Coronary artery (tissue), 2 donors: ENCODE measurements at regions not wholly inside any gene's neighbourhood (a gene's known extent, or its start where the extent isn't known, plus 50 kb on each side); places are given as distances from the start of the nearest gene placed in this dataset.

ENCODE experiments used
- DNase-seq: peaks from one replicate; pipeline ENCODE4 v3.0.0-alpha.2; 2017; ENCODE audit warnings: low spot score
- H3K27ac ChIP-seq, 2 donors: fragments of 200-600 bp; sonication (generic); one replicate each; pipeline ENCODE4 v1.5.1; 2016 to 2019
- H3K4me3 ChIP-seq: fragments of 200-600 bp; sonication (generic); 2 replicates; pipeline ENCODE4 v1.5.1; 2016; ENCODE audit warnings: mild to moderate bottlenecking, moderate library complexity
- CTCF ChIP-seq: fragments of 200-600 bp; sonication (generic); IDR thresholded peaks from one replicate; pipeline ENCODE4 v1.5.1; 2019; ENCODE audit warnings: antibody characterized with exemption

GRCh38 chr3:31182661-31183060 is 288.2 kb upstream of the GADL1 start:
- Histone ChIP-seq H3K27ac (no peak overlapping the region), H3K4me3 (no peak overlapping the region)
- TF ChIP-seq CTCF: no peak
- DNase-seq: no peak

- DNase-seq: no peak
- no peak overlapping the region for H3K4me3 ChIP-seq
- peak overlapping the region; percentile 49 to 59 for H3K27ac ChIP-seq
- TF ChIP-seq CTCF: no peak
These were observed 290.0 kb upstream of the GADL1 start for GRCh38 chr3:31184261-31185061.

DNA sequence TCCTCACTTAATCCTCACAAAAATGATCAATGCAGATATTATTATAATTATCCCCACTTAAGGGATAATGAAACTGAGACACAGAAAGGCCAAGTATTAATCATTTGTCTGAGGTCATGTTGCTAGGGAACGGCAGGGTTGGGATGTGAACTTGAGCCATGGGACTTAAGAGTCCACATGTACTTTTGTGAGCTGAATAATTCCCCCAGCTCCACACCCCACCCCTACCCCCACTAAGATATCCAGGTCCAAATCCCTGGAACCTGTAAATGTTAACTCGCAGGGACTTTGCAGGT is 290.5 kb upstream of the GADL1 start:
- TF ChIP-seq CTCF: no peak
- Histone ChIP-seq H3K4me3 (no peak overlapping the region), H3K27ac (peak overlapping the region; percentile 49 to 59)
- no peak for DNase-seq

DNA sequence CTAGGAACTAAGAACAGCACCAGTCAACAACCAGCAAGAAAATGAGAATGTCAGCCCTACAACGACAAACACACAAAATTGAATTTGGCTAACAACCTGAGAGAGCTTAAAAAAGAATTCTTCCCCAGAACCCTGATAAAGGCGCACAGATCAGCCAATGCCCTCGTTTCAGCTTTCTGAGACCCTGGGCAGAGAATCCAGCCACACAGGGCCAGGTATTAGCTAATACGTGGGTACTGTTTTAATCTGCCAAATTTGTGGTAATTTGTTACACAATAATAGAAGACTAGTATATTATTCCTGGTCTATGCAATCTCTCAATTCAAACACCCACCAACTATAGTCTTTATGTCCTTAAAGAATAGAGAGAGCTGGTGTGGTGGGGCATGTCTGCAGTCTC is 291.6 kb upstream of the GADL1 start:
- no peak for TF ChIP-seq CTCF
- no peak overlapping the region for H3K4me3 ChIP-seq
- H3K27ac ChIP-seq: peak overlapping the region in 1 of 2 donors; percentile 49
- DNase-seq: no peak

DNA sequence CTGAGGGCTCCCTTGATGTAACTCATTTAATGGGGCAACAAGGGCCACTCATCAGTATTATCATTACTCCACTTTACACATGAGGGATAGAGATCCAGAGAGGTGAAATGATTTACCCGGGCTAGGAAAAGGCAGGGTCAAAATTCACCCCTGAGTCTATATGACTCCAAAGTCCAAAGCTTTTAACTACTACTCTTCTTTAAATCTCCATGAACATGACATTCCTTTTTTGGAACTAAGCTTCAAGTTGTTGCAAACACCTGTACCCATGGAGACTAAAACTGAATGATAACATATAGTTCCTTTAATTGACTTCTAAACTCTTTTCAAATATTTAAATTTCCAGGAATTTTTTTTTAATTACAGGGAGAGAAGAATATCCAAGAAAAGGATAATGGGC is 292.9 kb upstream of the GADL1 start:
- H3K27ac ChIP-seq: peak overlapping the region in 1 of 2 donors; percentile 53
- DNase-seq: no peak
- no peak for TF ChIP-seq CTCF
- H3K4me3 ChIP-seq: no peak overlapping the region

DNA sequence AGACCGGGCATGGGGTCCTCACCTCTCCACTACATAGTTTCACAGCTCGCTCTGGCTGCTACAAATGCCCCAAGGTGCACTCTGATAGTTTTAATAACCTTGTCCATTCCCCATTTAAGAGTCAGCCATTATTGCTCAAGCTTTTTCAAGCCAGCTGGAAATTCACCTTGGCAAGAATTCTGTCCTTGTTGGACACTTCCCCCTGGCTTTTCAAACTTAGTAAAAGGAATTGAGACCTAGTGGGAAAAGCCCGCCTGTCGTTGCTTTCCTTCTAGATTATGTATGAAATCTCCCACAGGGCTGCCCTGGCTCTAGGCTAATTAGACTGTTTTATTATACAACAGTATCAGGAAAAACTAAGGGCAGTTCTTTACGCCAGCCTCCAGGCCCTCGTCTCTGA is 293.7 kb upstream of the GADL1 start:
- Histone ChIP-seq H3K4me3 (no peak overlapping the region), H3K27ac (peak overlapping the region in 1 of 2 donors; percentile 76)
- DNase-seq: no peak
- no peak for TF ChIP-seq CTCF

- no peak overlapping the region for H3K4me3 ChIP-seq
- TF ChIP-seq CTCF: no peak
- no peak for DNase-seq
These were observed 294.9 kb upstream of the GADL1 start for GRCh38 chr3:31189330-31189729.

More at GRCh38 chr3:31189330-31189729, 294.9 kb upstream of the GADL1 start:
- H3K27ac ChIP-seq: no peak overlapping the region
